Ishikawa (cell line): ENCODE measurements at regions not wholly inside any gene's neighbourhood (a gene's known extent, or its start where the extent isn't known, plus 50 kb on each side); places are given as distances from the start of the nearest gene placed in this dataset.

Source experiments
- CEBPB ChIP-seq: IDR thresholded peaks from 2 replicates; pipeline ENCODE4 v1.6.1; 2012
- CREB1 ChIP-seq: IDR thresholded peaks from 2 replicates; pipeline ENCODE4 v1.6.1; 2012; ENCODE audit warnings: low read depth
- EGR1 ChIP-seq: IDR thresholded peaks from 2 replicates; pipeline ENCODE4 v1.6.1; 2012
- EP300 ChIP-seq: IDR thresholded peaks from 2 replicates; pipeline ENCODE4 v1.6.1; 2012; ENCODE audit warnings: borderline replicate concordance
- FOXM1 ChIP-seq: IDR thresholded peaks from 2 replicates; pipeline ENCODE4 v1.6.1; 2012; ENCODE audit warnings: low read depth, borderline replicate concordance
- MAX ChIP-seq: IDR thresholded peaks from 2 replicates; pipeline ENCODE4 v1.6.1; 2012
- NFIC ChIP-seq: IDR thresholded peaks from 2 replicates; pipeline ENCODE4 v1.6.1; 2012
- RAD21 ChIP-seq: IDR thresholded peaks from 2 replicates; pipeline ENCODE4 v1.6.1; 2012; ENCODE audit warnings: low read depth
- REST ChIP-seq: IDR thresholded peaks from 2 replicates; pipeline ENCODE4 v1.6.1; 2012; ENCODE audit warnings: low read depth, mild to moderate bottlenecking
- TAF1 ChIP-seq: IDR thresholded peaks from 2 replicates; pipeline ENCODE4 v1.6.1; 2012; ENCODE audit warnings: low read depth, mild to moderate bottlenecking
- TEAD4 ChIP-seq: IDR thresholded peaks from 2 replicates; pipeline ENCODE4 v1.6.1; 2012
- USF1 ChIP-seq: IDR thresholded peaks from 2 replicates; pipeline ENCODE4 v1.6.1; 2012
- YY1 ChIP-seq: IDR thresholded peaks from 2 replicates; pipeline ENCODE4 v1.6.1; 2012; ENCODE audit warnings: low read depth
- ZBTB7A ChIP-seq: IDR thresholded peaks from 2 replicates; pipeline ENCODE4 v1.6.1; 2012; ENCODE audit warnings: low read depth

- TF ChIP-seq YY1 (no peak), EP300 (no peak), USF1 (no peak), TAF1 (no peak), TEAD4 (no peak), FOXM1 (no peak), MAX (no peak), RAD21 (no peak), REST (no peak), CREB1 (no peak), CEBPB (no peak), EGR1 (no peak), NFIC (no peak), ZBTB7A (no peak)
Measured at GRCh38 chr18:40464032-40464431, 1491.0 kb upstream of the PIK3C3 start.
